Colonic mucosa (tissue), 4 donors: ENCODE measurements at regions not wholly inside any gene's neighbourhood (a gene's known extent, or its start where the extent isn't known, plus 50 kb on each side); places are given as distances from the start of the nearest gene placed in this dataset.

Experiments
- DNase-seq: peaks from one replicate; pipeline ENCODE4 v3.0.0-alpha.2; 2020
- H3K27ac ChIP-seq: fragments of 200-600 bp; one replicate; pipeline ENCODE4 v1.8.0; 2021
- H3K27me3 ChIP-seq: fragments of 200-600 bp; one replicate; pipeline ENCODE4 v1.8.0; 2021
- H3K36me3 ChIP-seq: fragments of 200-600 bp; one replicate; pipeline ENCODE4 v1.8.0; 2021
- H3K4me1 ChIP-seq: fragments of 200-600 bp; one replicate; pipeline ENCODE4 v1.8.0; 2021; ENCODE audit warnings: mild to moderate bottlenecking
- H3K4me3 ChIP-seq: fragments of 200-600 bp; one replicate; pipeline ENCODE4 v1.8.0; 2021
- H3K9ac ChIP-seq, 2 donors: one replicate each; pipeline ENCODE4 v1.7.0; 2013; ENCODE audit warnings: control low read depth in 2 of 2, low read depth in 2 of 2, low read length in 2 of 2
- H3K9me3 ChIP-seq: fragments of 200-600 bp; one replicate; pipeline ENCODE4 v1.8.0; 2021
- intact Hi-C: fragments of 100-400 bp; cut with DNase I; formaldehyde crosslinking; loops from one replicate; pipeline ENCODE4 v1.14.1; 2022
- TF ChIP-seq, protein P1 (sequence below): fragments of 200-600 bp; IDR thresholded peaks from one replicate; pipeline ENCODE4 v1.8.0; 2022; ENCODE audit warnings: antibody characterized with exemption, mild to moderate bottlenecking
- donor health status: healthy.
- donor health status: DM: no; HTN: no; CAD: no.
- donor health status: DM: no; HTN: no; CAD: no.

DNA sequence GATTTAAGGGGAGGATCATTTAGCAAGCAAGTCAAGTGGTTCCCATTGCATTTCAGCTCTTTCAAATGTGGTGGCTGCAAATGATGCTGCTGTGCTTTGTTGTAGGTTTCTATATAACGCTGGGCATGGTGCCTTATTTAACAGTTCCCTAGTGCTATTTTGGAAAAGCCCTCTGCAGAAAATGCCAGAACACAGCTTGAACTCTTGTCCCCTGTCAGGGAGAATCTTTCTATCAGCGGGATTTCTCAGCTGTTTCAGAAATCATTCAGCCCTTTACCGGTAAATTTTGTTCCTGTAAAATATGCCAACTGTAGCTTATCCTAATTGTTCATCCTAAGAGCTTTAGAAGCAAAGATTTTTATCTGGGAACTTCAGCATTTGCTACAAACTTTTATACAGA lies 77.8 kb upstream of the DTNA start:
- intact Hi-C loops = no loop called here
- no peak overlapping the region for H3K27ac ChIP-seq
- no peaks in the 10 kb centered on the region for H3K4me1 ChIP-seq
- H3K9me3 ChIP-seq = no peaks in the 10 kb centered on the region
- H3K36me3 ChIP-seq = no peaks in the 10 kb centered on the region
- TF ChIP-seq, protein P1, sequence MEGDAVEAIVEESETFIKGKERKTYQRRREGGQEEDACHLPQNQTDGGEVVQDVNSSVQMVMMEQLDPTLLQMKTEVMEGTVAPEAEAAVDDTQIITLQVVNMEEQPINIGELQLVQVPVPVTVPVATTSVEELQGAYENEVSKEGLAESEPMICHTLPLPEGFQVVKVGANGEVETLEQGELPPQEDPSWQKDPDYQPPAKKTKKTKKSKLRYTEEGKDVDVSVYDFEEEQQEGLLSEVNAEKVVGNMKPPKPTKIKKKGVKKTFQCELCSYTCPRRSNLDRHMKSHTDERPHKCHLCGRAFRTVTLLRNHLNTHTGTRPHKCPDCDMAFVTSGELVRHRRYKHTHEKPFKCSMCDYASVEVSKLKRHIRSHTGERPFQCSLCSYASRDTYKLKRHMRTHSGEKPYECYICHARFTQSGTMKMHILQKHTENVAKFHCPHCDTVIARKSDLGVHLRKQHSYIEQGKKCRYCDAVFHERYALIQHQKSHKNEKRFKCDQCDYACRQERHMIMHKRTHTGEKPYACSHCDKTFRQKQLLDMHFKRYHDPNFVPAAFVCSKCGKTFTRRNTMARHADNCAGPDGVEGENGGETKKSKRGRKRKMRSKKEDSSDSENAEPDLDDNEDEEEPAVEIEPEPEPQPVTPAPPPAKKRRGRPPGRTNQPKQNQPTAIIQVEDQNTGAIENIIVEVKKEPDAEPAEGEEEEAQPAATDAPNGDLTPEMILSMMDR = no peak
- no peaks in the 10 kb centered on the region for H3K27me3 ChIP-seq
- no peak overlapping the region for H3K9ac ChIP-seq
- H3K4me3 ChIP-seq = no peak overlapping the region
- no peak for DNase-seq

DNA sequence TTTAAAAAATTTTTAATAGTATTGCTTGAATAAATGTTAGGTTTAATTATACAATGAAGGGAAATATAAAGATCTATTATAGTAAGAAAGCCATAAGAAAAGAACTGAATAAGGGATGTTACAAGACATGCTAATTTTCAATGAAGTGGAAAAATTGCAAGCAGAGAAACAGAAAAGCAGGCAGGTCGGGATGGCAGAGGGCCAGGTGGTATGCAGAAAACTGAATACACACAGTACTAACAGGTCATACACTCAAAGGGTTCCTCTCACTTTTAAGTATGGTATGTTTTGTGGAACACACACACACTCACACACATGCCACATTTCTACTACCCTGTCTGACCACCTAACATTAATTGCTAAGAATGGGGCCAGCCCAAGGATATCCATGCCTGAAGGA lies 76.7 kb upstream of the DTNA start:
- H3K36me3 ChIP-seq = no peaks in the 10 kb centered on the region
- H3K4me3 ChIP-seq = no peak overlapping the region
- H3K4me1 ChIP-seq = no peaks in the 10 kb centered on the region
- H3K9ac ChIP-seq = no peak overlapping the region
- H3K27me3 ChIP-seq = no peaks in the 10 kb centered on the region
- intact Hi-C loops = no loop called here
- no peak overlapping the region for H3K27ac ChIP-seq
- TF ChIP-seq, protein P1 = no peak
- no peak for DNase-seq
- no peaks in the 10 kb centered on the region for H3K9me3 ChIP-seq

DNA sequence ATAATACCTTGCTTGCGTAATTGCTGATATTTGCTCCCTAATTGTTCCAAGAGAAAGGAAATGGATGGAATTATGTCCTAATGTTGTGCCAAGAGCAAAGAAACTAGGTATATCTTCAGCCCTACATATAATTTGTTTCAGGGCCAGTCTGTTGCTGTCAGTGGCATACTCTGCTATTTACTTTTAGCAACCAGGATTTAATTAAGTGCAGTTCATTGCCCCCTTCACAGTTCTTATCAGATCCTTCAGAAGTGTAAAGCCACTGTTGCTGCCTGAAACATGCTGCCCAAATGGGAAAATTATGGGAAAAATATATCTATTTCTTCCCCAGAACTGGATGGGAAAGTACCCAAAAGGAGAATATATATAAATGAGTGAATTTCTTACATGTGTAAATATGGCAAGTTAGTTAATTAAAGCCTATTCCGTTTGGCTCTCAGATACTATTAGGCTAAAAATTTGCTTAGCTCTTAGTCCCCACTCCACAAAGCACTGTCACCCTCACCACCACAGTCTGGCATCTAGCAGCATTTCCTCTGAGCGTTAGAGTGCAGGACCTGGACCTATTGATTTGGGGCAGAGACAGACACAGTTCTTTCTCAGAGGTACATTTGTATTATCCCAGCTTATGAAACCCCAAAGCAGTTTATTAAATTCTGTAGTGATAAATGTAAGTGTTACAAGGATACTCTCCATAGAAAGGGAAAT lies 72.8 kb upstream of the DTNA start:
- intact Hi-C loops = no loop called here
- TF ChIP-seq, protein P1 = no peak
- H3K9me3 ChIP-seq = no peaks in the 10 kb centered on the region

DNA sequence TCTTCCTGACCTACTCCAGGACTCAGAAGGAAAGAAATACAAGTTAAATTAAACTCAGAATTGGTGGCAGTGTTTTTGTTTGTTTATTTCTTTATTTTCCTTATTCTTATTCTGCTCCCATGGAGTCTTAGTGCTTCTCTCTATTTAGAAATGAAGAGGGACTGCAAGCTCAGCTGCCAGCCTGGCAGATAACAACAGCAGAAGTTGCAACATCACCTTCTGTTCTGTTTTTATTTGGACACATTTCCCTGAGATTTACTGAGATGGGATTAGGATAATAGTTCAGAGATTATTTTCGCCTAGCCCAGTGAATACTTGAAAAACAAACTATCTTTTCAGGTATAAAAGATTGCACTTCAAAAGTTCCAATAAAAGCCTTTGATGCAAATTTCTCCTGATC lies 70.4 kb upstream of the DTNA start:
- H3K27ac ChIP-seq = no peak overlapping the region
- DNase-seq = no peak
- no peak overlapping the region for H3K9ac ChIP-seq
- H3K27me3 ChIP-seq = no peaks in the 10 kb centered on the region
- TF ChIP-seq, protein P1 = no peak
- no peaks in the 10 kb centered on the region for H3K36me3 ChIP-seq
- no peaks in the 10 kb centered on the region for H3K9me3 ChIP-seq
- H3K4me3 ChIP-seq = no peak overlapping the region
- H3K4me1 ChIP-seq = no peaks in the 10 kb centered on the region
- intact Hi-C loops = no loop called here

More for the DNA sequence above, 72.8 kb upstream of the DTNA start:
- no peaks in the 10 kb centered on the region for H3K27me3 ChIP-seq
- no peak for DNase-seq
- H3K4me1 ChIP-seq = no peaks in the 10 kb centered on the region
- H3K9ac ChIP-seq = no peak overlapping the region
- H3K36me3 ChIP-seq = no peaks in the 10 kb centered on the region
- H3K4me3 ChIP-seq = no peak overlapping the region
- H3K27ac ChIP-seq = no peak overlapping the region

DNA sequence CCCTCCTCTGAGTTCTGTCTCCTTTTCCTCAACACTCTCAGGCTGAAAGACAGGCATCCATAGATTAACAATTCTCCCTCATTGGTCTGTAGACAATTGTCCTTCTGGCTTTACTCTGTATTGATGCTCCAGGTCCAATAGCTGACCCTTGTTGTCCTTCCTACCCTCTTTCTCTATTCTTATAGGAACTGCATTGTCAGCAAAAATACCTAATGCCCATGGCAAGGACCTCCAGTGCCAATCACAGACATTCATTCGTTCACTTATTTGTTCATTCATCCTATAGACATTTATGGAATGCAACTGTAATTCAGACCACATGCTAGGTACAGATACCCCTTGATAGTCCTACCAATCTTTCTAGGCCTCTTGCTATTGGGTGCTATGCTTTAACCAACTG lies 69.8 kb upstream of the DTNA start:
- H3K36me3 ChIP-seq = no peaks in the 10 kb centered on the region
- intact Hi-C loops = no loop called here
- H3K27ac ChIP-seq = no peak overlapping the region
- no peaks in the 10 kb centered on the region for H3K27me3 ChIP-seq
- no peak overlapping the region for H3K4me3 ChIP-seq
- no peaks in the 10 kb centered on the region for H3K9me3 ChIP-seq
- TF ChIP-seq, protein P1 = no peak
- DNase-seq = no peak
- H3K9ac ChIP-seq = no peak overlapping the region
- no peaks in the 10 kb centered on the region for H3K4me1 ChIP-seq
